ENCODE measurements at regions not wholly inside any gene's neighbourhood (a gene's known extent, or its start where the extent isn't known, plus 50 kb on each side); places are given as distances from the start of the nearest gene placed in this dataset.

DNA sequence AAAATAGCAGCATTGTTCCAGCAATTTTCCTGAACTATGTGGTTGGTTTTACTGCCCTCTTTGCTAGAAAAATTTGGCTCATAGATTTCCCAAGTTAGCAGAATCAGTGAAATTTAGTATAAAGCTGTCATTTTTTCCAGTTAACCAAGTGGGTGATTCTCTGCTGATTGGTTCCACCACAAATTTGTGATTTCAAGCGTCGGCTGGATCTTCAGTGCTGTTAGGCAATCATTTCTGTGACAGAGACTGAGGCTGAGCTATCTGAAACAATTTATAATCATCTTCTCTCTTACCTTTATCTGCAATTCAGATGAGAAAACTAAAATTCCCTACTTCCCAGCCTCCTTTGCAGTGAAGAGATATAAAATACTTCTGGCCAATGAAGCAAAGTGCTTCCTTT is 68.6 kb upstream of the OTUD4 start:
- TF ChIP-seq SPI1 (IDR thresholded peaks at IDR 0.05; ENCODE audit: low read depth, low read length) (no peak), PAX5 (IDR thresholded peaks at IDR 0.05; ENCODE audit: insufficient read depth, low read length, severe bottlenecking) (no peak), POU2F2 (IDR thresholded peaks at IDR 0.05; ENCODE audit: low read depth, low read length) (no peak), POLR2AphosphoS5 (IDR thresholded peaks at IDR 0.05; ENCODE audit: low read depth, low read length) (no peak), POLR2A (IDR thresholded peaks at IDR 0.05; ENCODE audit: low read depth, low read length) (no peak), TAF1 (IDR thresholded peaks at IDR 0.05; ENCODE audit: low read depth, low read length) (no peak)
- FAIRE-seq (no peak), DNase-seq (ENCODE audit: insufficient read length, low spot score) (no peak)

DNA sequence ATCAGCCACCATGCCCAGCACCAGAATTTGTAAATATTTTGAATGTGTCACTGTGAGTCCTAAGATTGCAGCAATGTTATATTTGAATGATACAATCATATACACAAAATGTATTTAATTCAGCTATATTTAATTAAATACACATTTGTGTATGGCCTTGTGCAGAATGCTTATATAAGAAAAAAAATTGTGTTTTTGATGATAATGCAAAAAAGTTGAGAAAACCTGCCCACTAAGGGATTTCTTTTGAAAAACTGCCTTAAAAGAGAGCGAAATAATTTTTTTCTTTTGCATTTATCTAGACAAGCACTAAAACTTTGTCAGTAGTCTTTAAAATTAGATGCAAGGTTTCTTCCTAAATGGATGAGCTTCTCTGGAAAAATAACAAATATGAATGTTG is 68.1 kb upstream of the OTUD4 start:
- FAIRE-seq (no peak), DNase-seq (ENCODE audit: insufficient read length, low spot score) (no peak)
- TF ChIP-seq POU2F2 (IDR thresholded peaks at IDR 0.05; ENCODE audit: low read depth, low read length) (no peak), PAX5 (IDR thresholded peaks at IDR 0.05; ENCODE audit: insufficient read depth, low read length, severe bottlenecking) (no peak), POLR2A (IDR thresholded peaks at IDR 0.05; ENCODE audit: low read depth, low read length) (no peak), TAF1 (IDR thresholded peaks at IDR 0.05; ENCODE audit: low read depth, low read length) (no peak), POLR2AphosphoS5 (IDR thresholded peaks at IDR 0.05; ENCODE audit: low read depth, low read length) (no peak), SPI1 (IDR thresholded peaks at IDR 0.05; ENCODE audit: low read depth, low read length) (no peak)

DNA sequence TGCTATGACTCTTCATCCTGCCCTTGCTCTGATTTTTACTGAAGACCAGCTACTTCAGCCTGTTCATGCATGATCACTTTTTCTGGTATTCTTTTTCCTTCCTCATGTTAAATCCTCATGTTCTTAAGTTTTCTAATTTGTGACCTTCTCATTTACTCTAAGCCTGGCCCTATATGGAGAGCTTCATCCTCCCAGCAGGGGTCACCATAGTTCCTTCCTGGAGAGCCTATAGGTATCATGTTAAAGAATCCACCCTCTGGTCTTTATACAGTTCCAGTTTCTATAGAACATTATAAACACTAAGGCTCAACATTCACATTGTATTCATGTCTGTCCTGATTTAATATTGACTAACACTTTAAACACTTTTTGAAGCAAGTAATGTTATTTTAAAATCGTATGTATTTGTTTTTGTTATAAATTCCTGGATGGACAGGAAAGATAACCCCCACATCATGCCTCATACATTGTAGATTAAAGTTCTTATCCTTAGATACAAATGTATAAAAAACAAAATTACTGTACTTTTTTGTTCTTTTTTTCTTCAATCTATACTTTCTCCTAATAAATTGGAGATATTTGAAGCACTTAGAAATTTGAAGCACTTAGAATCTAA is 53.8 kb upstream of the OTUD4 start:
- peak; percentile 32 for DNase-seq (ENCODE audit: insufficient read length, low spot score)
- FAIRE-seq: peak; percentile 80
- no peak for TF ChIP-seq POLR2A (IDR thresholded peaks at IDR 0.05; ENCODE audit: low read depth, low read length)
- no peak for TF ChIP-seq POU2F2 (IDR thresholded peaks at IDR 0.05; ENCODE audit: low read depth, low read length)
- no peak for TF ChIP-seq POLR2AphosphoS5 (IDR thresholded peaks at IDR 0.05; ENCODE audit: low read depth, low read length)
- TF ChIP-seq SPI1 (IDR thresholded peaks at IDR 0.05; ENCODE audit: low read depth, low read length): no peak
- no peak for TF ChIP-seq PAX5 (IDR thresholded peaks at IDR 0.05; ENCODE audit: insufficient read depth, low read length, severe bottlenecking)
- no peak for TF ChIP-seq TAF1 (IDR thresholded peaks at IDR 0.05; ENCODE audit: low read depth, low read length)

DNA sequence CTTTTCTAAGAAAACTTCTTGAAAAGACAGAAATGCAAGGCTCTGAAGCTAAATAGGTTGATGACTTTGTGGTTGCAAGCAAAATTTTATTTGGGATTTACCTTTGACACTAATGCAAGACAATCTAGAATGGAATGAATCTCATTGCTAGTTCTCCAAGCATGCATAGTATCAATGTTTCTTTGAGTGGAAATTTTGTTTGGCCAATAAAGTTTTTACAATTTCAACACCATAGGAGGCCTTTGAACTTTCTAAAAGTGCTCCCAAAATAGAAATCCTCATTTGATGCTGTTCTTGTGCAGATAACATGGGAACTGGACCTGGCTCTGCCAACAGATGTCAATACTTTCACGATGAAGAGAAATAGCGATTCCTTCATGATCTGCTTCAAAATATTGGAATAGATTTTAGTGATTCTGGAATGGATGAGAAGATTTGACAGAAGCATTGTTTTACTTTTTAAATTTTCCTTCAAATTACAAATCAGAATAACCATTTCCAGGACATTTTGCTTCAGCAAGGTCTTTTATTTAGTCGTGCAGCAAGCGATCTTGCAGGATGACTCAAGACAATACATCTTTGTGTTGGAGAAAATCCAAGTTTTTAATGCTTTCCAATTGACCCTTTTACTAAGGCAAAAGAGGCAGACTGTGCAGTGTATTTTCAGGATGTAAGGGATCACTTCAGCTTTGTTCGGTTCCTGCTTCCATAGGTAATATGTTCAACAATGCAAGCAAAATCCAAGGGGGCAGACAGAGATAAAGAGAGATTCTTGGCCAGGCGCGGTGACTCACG is 51.7 kb upstream of the OTUD4 start:
- FAIRE-seq (no peak), DNase-seq (ENCODE audit: insufficient read length, low spot score) (no peak)
- no peak for TF ChIP-seq POLR2A (IDR thresholded peaks at IDR 0.05; ENCODE audit: low read depth, low read length)
- no peak for TF ChIP-seq SPI1 (IDR thresholded peaks at IDR 0.05; ENCODE audit: low read depth, low read length)
- TF ChIP-seq POU2F2 (IDR thresholded peaks at IDR 0.05; ENCODE audit: low read depth, low read length): no peak
- TF ChIP-seq PAX5 (IDR thresholded peaks at IDR 0.05; ENCODE audit: insufficient read depth, low read length, severe bottlenecking): no peak
- TF ChIP-seq POLR2AphosphoS5 (IDR thresholded peaks at IDR 0.05; ENCODE audit: low read depth, low read length): no peak
- no peak for TF ChIP-seq TAF1 (IDR thresholded peaks at IDR 0.05; ENCODE audit: low read depth, low read length)

DNA sequence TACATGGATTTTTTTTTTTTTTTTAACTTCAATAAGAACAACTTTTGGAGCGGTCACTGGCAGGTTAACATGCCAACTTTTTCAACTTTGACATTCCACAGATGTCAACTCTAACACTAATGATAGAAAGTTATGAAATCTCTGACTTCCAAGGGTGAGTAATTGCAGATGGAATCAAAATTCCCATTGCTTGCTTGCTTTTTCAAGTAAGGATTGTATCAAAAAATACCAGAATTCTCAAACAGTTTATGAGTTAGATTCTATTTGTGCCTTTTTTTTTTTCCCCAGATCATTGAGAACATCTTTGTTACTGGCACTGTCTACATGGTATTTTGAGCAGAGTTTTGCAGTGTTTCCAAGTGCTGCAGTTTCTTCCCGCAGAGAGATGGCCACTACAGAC is 50.3 kb upstream of the OTUD4 start:
- DNase-seq (ENCODE audit: insufficient read length, low spot score) (no peak), FAIRE-seq (no peak)
- TF ChIP-seq TAF1 (IDR thresholded peaks at IDR 0.05; ENCODE audit: low read depth, low read length): no peak
- no peak for TF ChIP-seq PAX5 (IDR thresholded peaks at IDR 0.05; ENCODE audit: insufficient read depth, low read length, severe bottlenecking)
- TF ChIP-seq POLR2A (IDR thresholded peaks at IDR 0.05; ENCODE audit: low read depth, low read length): no peak
- no peak for TF ChIP-seq POU2F2 (IDR thresholded peaks at IDR 0.05; ENCODE audit: low read depth, low read length)
- TF ChIP-seq SPI1 (IDR thresholded peaks at IDR 0.05; ENCODE audit: low read depth, low read length): no peak
- no peak for TF ChIP-seq POLR2AphosphoS5 (IDR thresholded peaks at IDR 0.05; ENCODE audit: low read depth, low read length)
